OCI-LY3 (cell line): ENCODE measurements at regions not wholly inside any gene's neighbourhood (a gene's known extent, or its start where the extent isn't known, plus 50 kb on each side); places are given as distances from the start of the nearest gene placed in this dataset.

ENCODE experiments used
- H2AFZ ChIP-seq: fragments of 200-600, 300-600 bp; shearing (Covaris generic); 2 replicates; pipeline ENCODE4 v1.6.0; 2014; ENCODE audit warnings: antibody characterized with exemption, low read depth, low read length
- H3K27ac ChIP-seq: fragments of 200-600, 300-600 bp; sonication (generic); 2 replicates; pipeline ENCODE4 v1.5.1; 2014; ENCODE audit warnings: mild to moderate bottlenecking, low read length, moderate library complexity, mixed read lengths
- H3K27me3 ChIP-seq: fragments of 200-600, 300-600 bp; sonication (generic); 2 replicates; pipeline ENCODE4 v1.6.1; 2014; ENCODE audit warnings: low read depth, low read length, mixed read lengths
- H3K36me3 ChIP-seq: fragments of 200-600, 300-600 bp; sonication (generic); replicated peaks from 2 replicates; pipeline ENCODE3; 2014; ENCODE audit warnings: low read depth, low read length, mixed read lengths
- H3K4me1 ChIP-seq: fragments of 300-600, 200-600 bp; sonication (generic); 2 replicates; pipeline ENCODE4 v1.6.1; 2014; ENCODE audit warnings: low read length, mixed read lengths
- H3K4me2 ChIP-seq: fragments of 200-600, 300-600 bp; sonication (generic); 2 replicates; pipeline ENCODE4 v1.6.1; 2014; ENCODE audit warnings: low read length, mixed read lengths
- H3K4me3 ChIP-seq: fragments of 300-600, 200-600 bp; sonication (generic); 2 replicates; pipeline ENCODE4 v1.5.1; 2014; ENCODE audit warnings: antibody characterized with exemption, mild to moderate bottlenecking, low read length, moderate library complexity
- H3K79me2 ChIP-seq: fragments of 300-600, 200-600 bp; shearing (Covaris generic); 2 replicates; pipeline ENCODE4 v1.6.1; 2014; ENCODE audit warnings: mild to moderate bottlenecking, low read length, mixed read lengths
- H3K9ac ChIP-seq: fragments of 300-600, 200-600 bp; shearing (Covaris generic); 2 replicates; pipeline ENCODE4 v1.6.0; 2014; ENCODE audit warnings: mild to moderate bottlenecking, low read length, moderate library complexity
- H3K9me3 ChIP-seq: fragments of 200-600, 300-600 bp; shearing (Covaris generic); 2 replicates; pipeline ENCODE4 v1.6.1; 2014; ENCODE audit warnings: low read length, mixed read lengths; ENCODE audit not compliant: insufficient read depth
- H4K20me1 ChIP-seq: fragments of 200-600, 300-600 bp; sonication (generic); 2 replicates; pipeline ENCODE4 v1.6.1; 2016; ENCODE audit warnings: low read length, mixed read lengths; ENCODE audit not compliant: insufficient read depth
- EZH2phosphoT487 ChIP-seq: fragments of 200-600 bp; shearing (Covaris generic); IDR thresholded peaks from 2 replicates; pipeline ENCODE4 v1.6.1; 2018; ENCODE audit warnings: antibody characterized with exemption, mixed run types, low read depth
- TF ChIP-seq, protein P1 (sequence below): fragments of 200-600, 300-600 bp; sonication (generic); IDR thresholded peaks from 2 replicates; pipeline ENCODE4 v1.5.1; 2014; ENCODE audit warnings: antibody characterized with exemption, low read length, low read depth

GRCh38 chr4:143082701-143083100, 102.0 kb upstream of the USP38 start:
- H3K4me1 ChIP-seq = no peaks in the 10 kb centered on the region
- TF ChIP-seq, protein P1, sequence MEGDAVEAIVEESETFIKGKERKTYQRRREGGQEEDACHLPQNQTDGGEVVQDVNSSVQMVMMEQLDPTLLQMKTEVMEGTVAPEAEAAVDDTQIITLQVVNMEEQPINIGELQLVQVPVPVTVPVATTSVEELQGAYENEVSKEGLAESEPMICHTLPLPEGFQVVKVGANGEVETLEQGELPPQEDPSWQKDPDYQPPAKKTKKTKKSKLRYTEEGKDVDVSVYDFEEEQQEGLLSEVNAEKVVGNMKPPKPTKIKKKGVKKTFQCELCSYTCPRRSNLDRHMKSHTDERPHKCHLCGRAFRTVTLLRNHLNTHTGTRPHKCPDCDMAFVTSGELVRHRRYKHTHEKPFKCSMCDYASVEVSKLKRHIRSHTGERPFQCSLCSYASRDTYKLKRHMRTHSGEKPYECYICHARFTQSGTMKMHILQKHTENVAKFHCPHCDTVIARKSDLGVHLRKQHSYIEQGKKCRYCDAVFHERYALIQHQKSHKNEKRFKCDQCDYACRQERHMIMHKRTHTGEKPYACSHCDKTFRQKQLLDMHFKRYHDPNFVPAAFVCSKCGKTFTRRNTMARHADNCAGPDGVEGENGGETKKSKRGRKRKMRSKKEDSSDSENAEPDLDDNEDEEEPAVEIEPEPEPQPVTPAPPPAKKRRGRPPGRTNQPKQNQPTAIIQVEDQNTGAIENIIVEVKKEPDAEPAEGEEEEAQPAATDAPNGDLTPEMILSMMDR = no peak
- TF ChIP-seq EZH2phosphoT487 = no peak
- H3K9me3 ChIP-seq = no peaks in the 10 kb centered on the region
- H3K79me2 ChIP-seq = no peaks in the 10 kb centered on the region
- no peak overlapping the region for H3K9ac ChIP-seq
- no peaks in the 10 kb centered on the region for H4K20me1 ChIP-seq
- no peak overlapping the region for H2AFZ ChIP-seq
- H3K27ac ChIP-seq = no peak overlapping the region
- no peak overlapping the region for H3K4me2 ChIP-seq
- H3K27me3 ChIP-seq = no peaks in the 10 kb centered on the region
- H3K36me3 ChIP-seq = no peaks in the 10 kb centered on the region
- H3K4me3 ChIP-seq = no peak overlapping the region

GRCh38 chr4:143083756-143084472, 100.8 kb upstream of the USP38 start:
- no peak overlapping the region for H3K4me2 ChIP-seq

DNA sequence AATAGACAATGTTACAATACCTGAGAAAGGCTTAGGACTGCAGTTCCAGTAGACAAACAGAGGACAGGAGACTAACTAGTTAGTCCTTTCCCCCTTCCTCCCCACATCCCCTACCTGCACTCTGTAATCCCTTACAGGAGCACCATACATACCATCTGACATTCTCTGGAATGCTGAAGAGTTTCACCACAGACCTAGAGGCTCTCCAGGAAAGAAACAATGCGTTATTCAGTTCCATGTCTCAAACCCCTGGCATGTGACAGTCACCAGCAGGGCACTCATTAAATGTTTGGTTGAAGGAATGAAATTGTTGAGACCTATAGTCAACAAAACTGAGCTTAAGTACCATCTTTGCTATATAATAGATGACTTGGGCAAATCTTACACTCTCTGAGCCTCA, 100.2 kb upstream of the USP38 start:
- no peaks in the 10 kb centered on the region for H3K79me2 ChIP-seq
- no peak overlapping the region for H2AFZ ChIP-seq
- TF ChIP-seq, protein P1 = no peak
- no peak for TF ChIP-seq EZH2phosphoT487
- no peak overlapping the region for H3K9ac ChIP-seq
- H3K9me3 ChIP-seq = no peaks in the 10 kb centered on the region
- no peaks in the 10 kb centered on the region for H3K27me3 ChIP-seq
- H3K27ac ChIP-seq = no peak overlapping the region
- H4K20me1 ChIP-seq = no peaks in the 10 kb centered on the region
- no peak overlapping the region for H3K4me3 ChIP-seq
- H3K36me3 ChIP-seq = no peaks in the 10 kb centered on the region
- no peaks in the 10 kb centered on the region for H3K4me1 ChIP-seq
- no peak overlapping the region for H3K4me2 ChIP-seq

More at GRCh38 chr4:143083756-143084472, 100.8 kb upstream of the USP38 start:
- no peak overlapping the region for H3K27ac ChIP-seq
- no peaks in the 10 kb centered on the region for H3K79me2 ChIP-seq
- no peaks in the 10 kb centered on the region for H3K9me3 ChIP-seq
- TF ChIP-seq EZH2phosphoT487 = no peak
- no peaks in the 10 kb centered on the region for H4K20me1 ChIP-seq
- no peaks in the 10 kb centered on the region for H3K36me3 ChIP-seq
- H3K27me3 ChIP-seq = no peaks in the 10 kb centered on the region
- no peak overlapping the region for H3K4me3 ChIP-seq
- H2AFZ ChIP-seq = no peak overlapping the region
- no peaks in the 10 kb centered on the region for H3K4me1 ChIP-seq
- H3K9ac ChIP-seq = no peak overlapping the region

GRCh38 chr4:143085224-143085623, 99.5 kb upstream of the USP38 start:
- no peak overlapping the region for H2AFZ ChIP-seq
- TF ChIP-seq EZH2phosphoT487 = no peak
- TF ChIP-seq, protein P1 = peak; percentile 52
- no peak overlapping the region for H3K27ac ChIP-seq
- H3K4me3 ChIP-seq = no peak overlapping the region
- H3K79me2 ChIP-seq = no peaks in the 10 kb centered on the region
- no peaks in the 10 kb centered on the region for H3K27me3 ChIP-seq
- no peaks in the 10 kb centered on the region for H3K36me3 ChIP-seq
- H3K9ac ChIP-seq = no peak overlapping the region
- no peaks in the 10 kb centered on the region for H3K9me3 ChIP-seq
- no peak overlapping the region for H3K4me2 ChIP-seq
- no peaks in the 10 kb centered on the region for H3K4me1 ChIP-seq
- no peaks in the 10 kb centered on the region for H4K20me1 ChIP-seq
